ENCODE measurements at regions not wholly inside any gene's neighbourhood (a gene's known extent, or its start where the extent isn't known, plus 50 kb on each side); places are given as distances from the start of the nearest gene placed in this dataset.
"Not testable (repeated sequence)": the region's sequence is repeated elsewhere in the genome, so short reads cannot be mapped to it uniquely, and the experiment has no call there.

- H2BK120ac ChIP-seq (ENCODE audit: low read depth, low read length) = no peak overlapping the region
- ChIA-PET CTCF (no interaction called here), POLR2A (ENCODE audit: unreplicated experiment) (no interaction called here)
- H2BK20ac ChIP-seq (ENCODE audit: low read depth, low read length) = no peak overlapping the region
- dilution Hi-C loops (cut with HindIII; ENCODE audit: low sequenced_read_pairs, unreplicated experiment) (no loop called here), intact Hi-C loops (cut with micrococcal nuclease) (loop anchor here (10.0 kb wide), 1 partner anchor 532 kb away; no protein-coding TSS in a partner anchor), in situ Hi-C loops (cut with MboI; ENCODE audit: low sequenced_read_pairs) (no loop called here)
- peaks cover 4% of the 10 kb centered on the region; the same call in 1 of the 2 replicates for H3K9me3 ChIP-seq (ENCODE audit: control insufficient read depth, insufficient read depth, low read length)
- H2AFZ ChIP-seq (replicated peaks; ENCODE audit: low read length, poor library complexity) = no peak overlapping the region
- no peak overlapping the region for H3K4me3 ChIP-seq (ENCODE audit: insufficient read depth, low read depth, low read length)
- H4K91ac ChIP-seq (ENCODE audit: insufficient read depth, low read depth, low read length) = no peak overlapping the region
- no peaks in the 10 kb centered on the region for H3K36me3 ChIP-seq (ENCODE audit: control insufficient read depth, insufficient read depth, low read length)
- H3K4me2 ChIP-seq (ENCODE audit: low read depth, low read length) = no peak overlapping the region
- 88% methylated on average over 10 of the region's 20 CpGs; no CpG with 5 or more reads in 1 of the 2 experiments for WGBS, 2 experiments (ENCODE audit: extremely low coverage in 2 of 2, insufficient read length in 1 of 2)
- H3K14ac ChIP-seq (replicated peaks; ENCODE audit: low read depth, low read length) = no peak overlapping the region
- no peaks in the 10 kb centered on the region for H3K9me1 ChIP-seq (ENCODE audit: insufficient read depth, low read length)
- H2BK15ac ChIP-seq (ENCODE audit: low read depth, low read length) = no peak overlapping the region
- H4K20me1 ChIP-seq (ENCODE audit: insufficient read depth, low read length) = no peaks in the 10 kb centered on the region
- no peak overlapping the region for H3K4ac ChIP-seq (ENCODE audit: low read depth, low read length)
- no peak overlapping the region for H3K56ac ChIP-seq (ENCODE audit: extremely low read depth, insufficient read depth, low read length)
- no peaks in the 10 kb centered on the region for H3K79me1 ChIP-seq (ENCODE audit: low read depth in 1 of 2, low read length in 2 of 2)
- H3K4me1 ChIP-seq (ENCODE audit: control insufficient read depth, insufficient read depth, low read length) = no peaks in the 10 kb centered on the region; the same call in 1 of the 2 replicates
- no peak overlapping the region for H2AK5ac ChIP-seq (ENCODE audit: low read depth, low read length)
- BruUV-seq (replicated peaks) = no TSS peak
- ATAC-seq (ENCODE audit: low read depth) (no peak), DNase-seq (no peak)
- TF ChIP-seq CHD1 (IDR thresholded peaks at IDR 0.05; ENCODE audit: low read depth, low read length) (no peak), SMC3 (IDR thresholded peaks at IDR 0.05; ENCODE audit: low read depth, low read length) (no peak), RCOR1 (IDR thresholded peaks at IDR 0.05; ENCODE audit: insufficient replicate concordance, low read length) (no peak)
- TF ChIP-seq, protein P1, sequence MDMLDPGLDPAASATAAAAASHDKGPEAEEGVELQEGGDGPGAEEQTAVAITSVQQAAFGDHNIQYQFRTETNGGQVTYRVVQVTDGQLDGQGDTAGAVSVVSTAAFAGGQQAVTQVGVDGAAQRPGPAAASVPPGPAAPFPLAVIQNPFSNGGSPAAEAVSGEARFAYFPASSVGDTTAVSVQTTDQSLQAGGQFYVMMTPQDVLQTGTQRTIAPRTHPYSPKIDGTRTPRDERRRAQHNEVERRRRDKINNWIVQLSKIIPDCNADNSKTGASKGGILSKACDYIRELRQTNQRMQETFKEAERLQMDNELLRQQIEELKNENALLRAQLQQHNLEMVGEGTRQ (IDR thresholded peaks at IDR 0.05; ENCODE audit: low read depth, low read length) = no peak
- TF ChIP-seq, protein P2, sequence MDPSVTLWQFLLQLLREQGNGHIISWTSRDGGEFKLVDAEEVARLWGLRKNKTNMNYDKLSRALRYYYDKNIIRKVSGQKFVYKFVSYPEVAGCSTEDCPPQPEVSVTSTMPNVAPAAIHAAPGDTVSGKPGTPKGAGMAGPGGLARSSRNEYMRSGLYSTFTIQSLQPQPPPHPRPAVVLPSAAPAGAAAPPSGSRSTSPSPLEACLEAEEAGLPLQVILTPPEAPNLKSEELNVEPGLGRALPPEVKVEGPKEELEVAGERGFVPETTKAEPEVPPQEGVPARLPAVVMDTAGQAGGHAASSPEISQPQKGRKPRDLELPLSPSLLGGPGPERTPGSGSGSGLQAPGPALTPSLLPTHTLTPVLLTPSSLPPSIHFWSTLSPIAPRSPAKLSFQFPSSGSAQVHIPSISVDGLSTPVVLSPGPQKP (IDR thresholded peaks at IDR 0.05; ENCODE audit: borderline replicate concordance, low read depth, low read length) = no peak
- peaks cover 44% of the 10 kb centered on the region for H3K27me3 ChIP-seq (ENCODE audit: control insufficient read depth, insufficient read depth, low read length)
- H4K5ac ChIP-seq (ENCODE audit: low read depth, low read length) = no peak overlapping the region
- H3K9ac ChIP-seq (ENCODE audit: low read depth, low read length) = no peak overlapping the region
- H2AK9ac ChIP-seq (replicated peaks; ENCODE audit: low read depth, low read length, poor library complexity) = no peak overlapping the region
- H4K8ac ChIP-seq (ENCODE audit: low read depth in 2 of 2, low read length in 2 of 2) = no peak overlapping the region
- no peak overlapping the region for H3K18ac ChIP-seq (ENCODE audit: low read depth, low read length)
- no peak overlapping the region for H3K23ac ChIP-seq (ENCODE audit: low read depth, low read length)
- no peak overlapping the region for H2BK5ac ChIP-seq (ENCODE audit: low read depth, low read length, poor library complexity, severe bottlenecking)
- no peak overlapping the region for H3K27ac ChIP-seq (ENCODE audit: insufficient read depth, low read length)
Measured at GRCh38 chr1:217133092-217133491, 409.9 kb upstream of the ESRRG start.

- H2BK20ac ChIP-seq (ENCODE audit: low read depth, low read length); H3K4me2 ChIP-seq (ENCODE audit: low read depth, low read length); H4K5ac ChIP-seq (ENCODE audit: low read depth, low read length); H3K23ac ChIP-seq (ENCODE audit: low read depth, low read length); H2AFZ ChIP-seq (replicated peaks; ENCODE audit: low read length, poor library complexity); H3K9me1 ChIP-seq (ENCODE audit: insufficient read depth, low read length); BruUV-seq (replicated peaks); H4K8ac ChIP-seq (ENCODE audit: low read depth in 2 of 2, low read length in 2 of 2); H3K4ac ChIP-seq (ENCODE audit: low read depth, low read length); H3K4me1 ChIP-seq (ENCODE audit: control insufficient read depth, insufficient read depth, low read length); H3K14ac ChIP-seq (replicated peaks; ENCODE audit: low read depth, low read length); dilution Hi-C loops (cut with HindIII; ENCODE audit: low sequenced_read_pairs, unreplicated experiment); H3K27ac ChIP-seq (ENCODE audit: insufficient read depth, low read length); H2AK9ac ChIP-seq (replicated peaks; ENCODE audit: low read depth, low read length, poor library complexity); H3K4me3 ChIP-seq (ENCODE audit: insufficient read depth, low read depth, low read length); ATAC-seq (ENCODE audit: low read depth); H3K56ac ChIP-seq (ENCODE audit: extremely low read depth, insufficient read depth, low read length); H3K18ac ChIP-seq (ENCODE audit: low read depth, low read length); H4K20me1 ChIP-seq (ENCODE audit: insufficient read depth, low read length); H3K79me1 ChIP-seq (ENCODE audit: low read depth in 1 of 2, low read length in 2 of 2); DNase-seq; H2BK5ac ChIP-seq (ENCODE audit: low read depth, low read length, poor library complexity, severe bottlenecking); in situ Hi-C loops (cut with MboI; ENCODE audit: low sequenced_read_pairs); POLR2A ChIA-PET (ENCODE audit: unreplicated experiment); H4K91ac ChIP-seq (ENCODE audit: insufficient read depth, low read depth, low read length); H2BK120ac ChIP-seq (ENCODE audit: low read depth, low read length); H2AK5ac ChIP-seq (ENCODE audit: low read depth, low read length); H3K9me3 ChIP-seq (ENCODE audit: control insufficient read depth, insufficient read depth, low read length); H2BK15ac ChIP-seq (ENCODE audit: low read depth, low read length); intact Hi-C loops (cut with micrococcal nuclease); H3K36me3 ChIP-seq (ENCODE audit: control insufficient read depth, insufficient read depth, low read length); H3K27me3 ChIP-seq (ENCODE audit: control insufficient read depth, insufficient read depth, low read length); H3K9ac ChIP-seq (ENCODE audit: low read depth, low read length): not testable (repeated sequence)
- no CpG with 5 or more reads among the region's 1 CpG for WGBS, 2 experiments (ENCODE audit: extremely low coverage in 2 of 2, insufficient read length in 1 of 2)
- CTCF ChIA-PET = interaction anchor here (0.6 kb wide), 1 partner anchor 336 kb away, joined by 5 read pairs; no protein-coding TSS in a partner anchor
Measured at GRCh38 chr1:217123340-217123739, 400.1 kb upstream of the ESRRG start.

All from IMR-90 (cell line).